HepG2 (cell line): ENCODE measurements at regions not wholly inside any gene's neighbourhood (a gene's known extent, or its start where the extent isn't known, plus 50 kb on each side); places are given as distances from the start of the nearest gene placed in this dataset.

Experiments
- ATAC-seq: fragments of 200-7000 bp; cut with Tn5 transposase; 3 replicates; pipeline ENCODE4 v1.9.1; 2020; ENCODE audit warnings: mild to moderate bottlenecking, moderate library complexity
- BruUV-seq: library from RNA; stranded (reverse); fragments of 400-500 nt; replicated peaks from 2 replicates; lab custom pipeline; 2021; lab: Mats Ljungman, UMichigan
- CTCF ChIA-PET: fragments of 300-600 bp; formaldehyde crosslinking; extraction: SDS; loops from one replicate; lab custom pipeline; 2021; ENCODE audit warnings: low total read pairs, inconsistent platforms, low intra/inter-chr PET ratio; lab: Yijun Ruan, JAX
- POLR2A ChIA-PET: fragments of 350-600 bp; sonication (Branson Sonifier 250); formaldehyde crosslinking; loops from one replicate; lab custom pipeline; 2020; ENCODE audit warnings: antibody characterized with exemption, inconsistent platforms; lab: Yijun Ruan, JAX
- DNase-seq: peaks from one replicate; pipeline ENCODE4 v3.0.0-alpha.2; 2015; ENCODE audit warnings: low spot score
- FAIRE-seq: peaks from 3 replicates; lab custom pipeline; 2011; peaks lifted over from hg19 to GRCh38; lab: Jason Lieb, UNC
- H2AFZ ChIP-seq: one replicate; pipeline ENCODE4 v1.6.1; 2011; ENCODE audit warnings: low read length, inconsistent platforms
- H3K27ac ChIP-seq: fragments of 300-600 bp; 3 replicates; pipeline ENCODE4 v1.8.0; 2011; ENCODE audit warnings: mixed run types, mild to moderate bottlenecking, mixed read lengths, low read length, inconsistent platforms; ENCODE audit not compliant: insufficient read depth; ENCODE audit errors: extremely low read length
- H3K27me3 ChIP-seq, 2 experiments: fragments of 200-600 bp in 1 of 2; 2 replicates in 1 of 2; 3 replicates in 1 of 2; pipeline versions ENCODE4 v1.6.0 to v1.8.0; 2011; ENCODE audit warnings: low read length in 2 of 2, mild to moderate bottlenecking in 2 of 2, moderate library complexity in 2 of 2, inconsistent platforms in 1 of 2; ENCODE audit not compliant: insufficient read depth in 2 of 2, control insufficient read depth in 1 of 2
- H3K36me3 ChIP-seq, 2 experiments: fragments of 200-600 bp in 1 of 2; replicated peaks in 1 of 2; 2 replicates in 1 of 2; 3 replicates in 1 of 2; pipeline versions ENCODE4 v1.5.1 to v1.8.0; 2011; ENCODE audit warnings: low read length in 2 of 2, inconsistent platforms in 1 of 2; ENCODE audit not compliant: insufficient read depth in 2 of 2, control insufficient read depth in 1 of 2
- H3K4me1 ChIP-seq: 2 replicates; pipeline ENCODE4 v1.5.1; 2012; ENCODE audit warnings: low read length, inconsistent platforms; ENCODE audit not compliant: insufficient read depth
- H3K4me2 ChIP-seq: 2 replicates; pipeline ENCODE4 v1.6.0; 2011; ENCODE audit warnings: low read depth, low read length, inconsistent platforms
- H3K4me3 ChIP-seq, 3 experiments: fragments of 200-600 bp in 1 of 3; sonication (generic), shearing (Covaris generic) in 1 of 3; replicated peaks in 1 of 3; 2 replicates each; pipeline ENCODE4 v1.5.1; 2011 to 2016; ENCODE audit warnings: low read length in 3 of 3, inconsistent platforms in 2 of 3, low read depth in 2 of 3, mild to moderate bottlenecking in 2 of 3, control low read depth in 1 of 3, mixed read lengths in 1 of 3; ENCODE audit not compliant: insufficient read depth in 1 of 3
- H3K79me2 ChIP-seq: one replicate; pipeline ENCODE4 v1.6.1; 2011; ENCODE audit warnings: low read length, inconsistent platforms; ENCODE audit not compliant: insufficient read depth
- H3K9ac ChIP-seq: 2 replicates; pipeline ENCODE4 v1.6.0; 2011; ENCODE audit warnings: mild to moderate bottlenecking, low read depth, low read length, inconsistent platforms; ENCODE audit not compliant: insufficient read depth
- H3K9me3 ChIP-seq: 2 replicates; pipeline ENCODE4 v1.5.1; 2012; ENCODE audit warnings: mild to moderate bottlenecking, low read length
- H4K20me1 ChIP-seq: 2 replicates; pipeline ENCODE4 v1.6.0; 2011; ENCODE audit warnings: inconsistent platforms, mild to moderate bottlenecking, low read length, moderate library complexity; ENCODE audit not compliant: insufficient read depth
- ELF1 ChIP-seq: sonication (generic); formaldehyde crosslinking; IDR thresholded peaks from 2 replicates; pipeline ENCODE4 v1.4.0; 2020; ENCODE audit warnings: missing genetic modification reagents
- KDM6A ChIP-seq: IDR thresholded peaks from 2 replicates; pipeline ENCODE4 v1.6.1; 2016; ENCODE audit warnings: low read depth
- RFX3 ChIP-seq: IDR thresholded peaks from 2 replicates; pipeline ENCODE4 v1.6.1; 2016; ENCODE audit warnings: missing biosample characterization, missing genetic modification reagents
- SUZ12 ChIP-seq: fragments of 150-350 bp; IDR thresholded peaks from 2 replicates; pipeline ENCODE4 v1.6.1; 2014; ENCODE audit warnings: low read depth, low read length
- ZBTB10 ChIP-seq: sonication (generic); formaldehyde crosslinking; IDR thresholded peaks from 2 replicates; pipeline ENCODE4 v1.4.0; 2020; ENCODE audit warnings: missing genetic modification reagents, borderline replicate concordance
- ZFP90 ChIP-seq: sonication (generic); formaldehyde crosslinking; IDR thresholded peaks from 2 replicates; pipeline ENCODE4 v1.8.0; 2022; ENCODE audit warnings: missing genetic modification reagents, mild to moderate bottlenecking, inconsistent platforms, borderline replicate concordance
- ZNF136 ChIP-seq: sonication (generic); formaldehyde crosslinking; IDR thresholded peaks from 2 replicates; pipeline ENCODE4 v1.8.1; 2022; ENCODE audit warnings: low read depth, mild to moderate bottlenecking, moderate library complexity, missing genetic modification reagents
- ZNF552 ChIP-seq: sonication (generic); formaldehyde crosslinking; IDR thresholded peaks from 2 replicates; pipeline ENCODE4 v1.9.0; 2022; ENCODE audit warnings: missing genetic modification reagents, mild to moderate bottlenecking, borderline replicate concordance
- WGBS: methylation state at CpG from one replicate; pipeline ENCODE4 v1.1.6; 2017; ENCODE audit warnings: low lambda C conversion rate; 5-methylcytosine and 5-hydroxymethylcytosine counted together
- in situ Hi-C: cut with HindIII; loops from 2 replicates; pipeline ENCODE4 v1.10.0; 2017; ENCODE audit warnings: low pct_unique_long_range_greater_than_20kb; ENCODE audit not compliant: extremely low pct_ligation_motif_present
- intact Hi-C: fragments of 100-400 bp; cut with micrococcal nuclease; formaldehyde crosslinking; loops from one replicate; pipeline ENCODE4 v1.10.0; 2022; ENCODE audit not compliant: unreplicated experiment

- no peak for FAIRE-seq
- H3K27me3 ChIP-seq, result peaks cover 0 to 14% of the 10 kb centered on the region in 2 experiments; a peak in 4 of 5 replicates
- intact Hi-C loops, result no loop called here
- CTCF ChIA-PET, result no interaction called here
- no peak overlapping the region for H3K4me3 ChIP-seq
- H3K4me2 ChIP-seq, result no peak overlapping the region
- H3K79me2 ChIP-seq, result no peaks in the 10 kb centered on the region
- no TSS peak for BruUV-seq
- no peaks in the 10 kb centered on the region for H3K9me3 ChIP-seq
- no peaks in the 10 kb centered on the region for H3K36me3 ChIP-seq
- no peak overlapping the region for H2AFZ ChIP-seq
- in situ Hi-C loops, result no loop called here
- peaks cover 8% of the 10 kb centered on the region for H3K4me1 ChIP-seq
- TF ChIP-seq ELF1 (no peak), ZNF136 (CRISPR knock-in tag) (no peak), SUZ12 (no peak), ZBTB10 (CRISPR knock-in tag) (no peak), RFX3 (CRISPR knock-in tag) (no peak), KDM6A (CRISPR knock-in tag) (no peak), ZFP90 (no peak), ZNF552 (CRISPR knock-in tag) (no peak)
- POLR2A ChIA-PET, result no interaction called here
- 17% methylated on average over 3 of the region's 3 CpGs for WGBS
- DNase-seq, result no peak
- no peak overlapping the region for H3K9ac ChIP-seq
- H4K20me1 ChIP-seq, result no peaks in the 10 kb centered on the region
- H3K27ac ChIP-seq, result no peak overlapping the region
- ATAC-seq, result no peak
These were observed 102.2 kb upstream of the NANOS1 start for GRCh38 chr10:118927321-118927720.
